ENCODE measurements at regions not wholly inside any gene's neighbourhood (a gene's known extent, or its start where the extent isn't known, plus 50 kb on each side); places are given as distances from the start of the nearest gene placed in this dataset.
"Not testable (repeated sequence)": the region's sequence is repeated elsewhere in the genome, so short reads cannot be mapped to it uniquely, and the experiment has no call there.

DNA sequence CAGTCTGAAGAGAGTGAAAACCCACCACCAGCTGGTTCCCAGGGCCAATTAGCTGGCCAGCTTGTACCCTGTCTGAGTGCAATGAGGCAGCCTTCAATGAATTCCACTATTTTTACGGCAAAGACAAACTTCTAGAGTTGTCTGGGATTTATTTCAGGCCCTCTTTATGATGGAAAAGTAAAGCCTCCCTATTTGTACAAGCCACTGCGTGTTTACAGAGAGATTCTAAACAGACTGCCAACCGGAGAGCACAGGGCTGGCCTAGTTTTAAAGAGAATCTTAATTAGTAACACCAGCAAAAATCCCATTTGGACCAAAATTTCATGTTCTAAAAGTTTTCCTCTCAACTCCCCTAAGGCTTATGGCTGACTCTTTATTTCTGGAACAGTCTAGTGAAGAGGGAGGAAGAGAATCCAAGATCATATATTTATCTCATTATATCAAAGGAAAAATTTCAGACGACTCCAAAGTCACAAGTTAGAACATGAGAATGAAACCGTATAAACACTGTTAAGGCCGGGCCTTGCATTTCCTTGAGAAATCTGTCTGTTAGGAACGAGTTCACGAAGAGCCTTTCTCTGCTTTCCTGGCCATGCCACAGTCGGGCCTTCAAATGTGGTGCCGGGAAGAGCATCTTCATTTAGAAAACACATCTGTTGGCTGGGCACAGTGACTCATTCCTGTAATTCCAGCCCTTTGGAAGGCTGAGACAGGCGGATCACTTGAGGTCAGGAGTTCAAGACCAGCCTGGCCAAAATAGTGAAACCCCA is 724.6 kb upstream of the NRP1 start:
- FAIRE-seq (no peak), DNase-seq (ENCODE audit: insufficient read length, low spot score) (no peak)
- TF ChIP-seq POLR2A (IDR thresholded peaks at IDR 0.05; ENCODE audit: low read depth, low read length) (no peak), TAF1 (IDR thresholded peaks at IDR 0.05; ENCODE audit: low read depth, low read length) (no peak), SPI1 (IDR thresholded peaks at IDR 0.05; ENCODE audit: low read depth, low read length) (no peak), PAX5 (IDR thresholded peaks at IDR 0.05; ENCODE audit: insufficient read depth, low read length, severe bottlenecking) (no peak), POLR2AphosphoS5 (IDR thresholded peaks at IDR 0.05; ENCODE audit: low read depth, low read length) (no peak), POU2F2 (IDR thresholded peaks at IDR 0.05; ENCODE audit: low read depth, low read length) (no peak)

DNA sequence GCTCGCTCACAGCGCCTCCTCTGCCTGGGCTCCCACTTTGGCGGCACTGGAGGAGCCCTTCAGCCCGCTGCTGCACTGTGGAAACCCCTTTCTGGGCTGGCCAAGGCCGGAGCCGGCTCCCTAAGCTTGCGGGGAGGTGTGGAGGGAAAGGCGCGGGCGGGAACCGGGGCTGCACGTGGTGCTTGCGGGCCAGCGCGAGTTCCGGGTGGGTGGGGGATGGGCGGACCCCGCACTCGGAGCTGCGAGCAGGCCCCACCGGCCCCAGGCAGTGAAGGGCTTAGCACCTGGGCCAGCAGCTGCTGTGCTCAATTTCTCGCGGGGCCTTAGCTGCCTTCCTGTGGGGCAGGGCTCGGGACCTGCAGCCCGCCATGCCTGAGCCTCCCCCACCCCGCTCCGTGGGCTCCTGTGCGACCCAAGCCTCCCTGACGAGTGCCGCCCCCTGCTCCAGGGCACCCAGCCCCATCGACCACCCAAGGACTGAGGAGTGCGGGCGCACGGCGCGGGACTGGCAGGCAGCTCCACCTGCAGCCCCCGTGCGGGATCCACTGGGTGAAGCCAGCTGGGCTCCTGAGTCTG is 721.0 kb upstream of the NRP1 start:
- FAIRE-seq; DNase-seq (ENCODE audit: insufficient read length, low spot score): not testable (repeated sequence)

DNA sequence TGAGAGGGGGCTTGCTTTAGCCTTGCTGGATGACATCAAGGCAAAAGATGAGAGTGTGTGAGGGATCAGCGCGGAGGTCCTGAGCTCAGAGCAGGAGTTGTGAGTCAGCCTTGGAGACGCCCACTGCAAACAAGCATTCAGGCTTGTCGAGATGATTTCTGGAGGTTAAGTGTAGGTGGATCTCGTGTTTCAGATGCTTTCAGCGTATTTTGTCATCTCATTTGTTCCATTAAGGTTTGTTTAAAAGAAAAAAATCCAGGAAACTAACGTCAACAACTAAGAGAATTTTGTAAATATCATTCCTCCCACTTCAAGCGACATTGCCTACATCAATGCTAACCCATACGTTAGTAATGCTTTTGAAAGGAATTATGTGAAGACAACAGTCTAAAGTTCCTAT is 715.4 kb upstream of the NRP1 start:
- TF ChIP-seq TAF1 (IDR thresholded peaks at IDR 0.05; ENCODE audit: low read depth, low read length) (no peak), PAX5 (IDR thresholded peaks at IDR 0.05; ENCODE audit: insufficient read depth, low read length, severe bottlenecking) (no peak)
- FAIRE-seq (no peak), DNase-seq (ENCODE audit: insufficient read length, low spot score) (no peak)

DNA sequence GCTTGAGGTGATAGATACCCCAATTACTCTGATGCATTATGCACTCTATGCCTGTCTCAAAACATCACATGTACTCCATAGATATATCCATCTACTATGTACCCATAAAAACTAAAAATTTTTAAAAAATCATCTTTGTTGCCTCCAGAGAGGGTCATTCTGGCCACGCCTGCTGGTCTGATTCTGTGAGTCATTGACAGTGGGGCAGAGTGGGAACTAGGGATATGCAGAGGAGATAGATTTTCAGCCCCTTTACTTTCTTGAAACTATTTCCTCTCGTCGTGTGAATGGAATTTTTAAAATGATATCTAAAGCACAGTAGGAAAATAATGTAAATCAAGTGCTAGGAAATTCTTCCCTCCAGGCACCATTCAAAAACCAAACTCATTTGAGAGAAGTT is 715.0 kb upstream of the NRP1 start:
- DNase-seq (ENCODE audit: insufficient read length, low spot score) (no peak), FAIRE-seq (no peak)
- no peak for TF ChIP-seq SPI1 (IDR thresholded peaks at IDR 0.05; ENCODE audit: low read depth, low read length)
- TF ChIP-seq POU2F2 (IDR thresholded peaks at IDR 0.05; ENCODE audit: low read depth, low read length) = no peak
- no peak for TF ChIP-seq PAX5 (IDR thresholded peaks at IDR 0.05; ENCODE audit: insufficient read depth, low read length, severe bottlenecking)
- no peak for TF ChIP-seq POLR2AphosphoS5 (IDR thresholded peaks at IDR 0.05; ENCODE audit: low read depth, low read length)
- TF ChIP-seq TAF1 (IDR thresholded peaks at IDR 0.05; ENCODE audit: low read depth, low read length) = no peak
- no peak for TF ChIP-seq POLR2A (IDR thresholded peaks at IDR 0.05; ENCODE audit: low read depth, low read length)

DNA sequence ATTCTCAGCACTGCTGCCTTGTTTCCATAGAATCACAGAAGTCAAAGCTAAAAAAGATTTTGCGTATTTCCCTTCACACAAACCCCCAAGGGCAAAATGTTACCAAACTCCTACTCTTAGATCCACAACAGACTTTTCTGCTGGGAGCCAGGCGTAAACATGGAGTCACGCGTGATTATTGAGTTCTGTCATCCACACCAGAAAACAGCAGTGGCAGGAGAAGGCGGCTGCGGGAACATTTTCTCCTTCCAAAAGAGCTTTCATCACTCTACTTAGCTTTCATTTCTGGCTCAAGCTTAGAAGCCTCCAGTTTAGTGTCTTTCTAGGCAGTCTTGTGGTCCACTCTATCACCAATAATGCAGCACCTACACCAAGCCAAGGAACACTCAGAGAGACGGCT is 712.9 kb upstream of the NRP1 start:
- no peak for FAIRE-seq

DNA sequence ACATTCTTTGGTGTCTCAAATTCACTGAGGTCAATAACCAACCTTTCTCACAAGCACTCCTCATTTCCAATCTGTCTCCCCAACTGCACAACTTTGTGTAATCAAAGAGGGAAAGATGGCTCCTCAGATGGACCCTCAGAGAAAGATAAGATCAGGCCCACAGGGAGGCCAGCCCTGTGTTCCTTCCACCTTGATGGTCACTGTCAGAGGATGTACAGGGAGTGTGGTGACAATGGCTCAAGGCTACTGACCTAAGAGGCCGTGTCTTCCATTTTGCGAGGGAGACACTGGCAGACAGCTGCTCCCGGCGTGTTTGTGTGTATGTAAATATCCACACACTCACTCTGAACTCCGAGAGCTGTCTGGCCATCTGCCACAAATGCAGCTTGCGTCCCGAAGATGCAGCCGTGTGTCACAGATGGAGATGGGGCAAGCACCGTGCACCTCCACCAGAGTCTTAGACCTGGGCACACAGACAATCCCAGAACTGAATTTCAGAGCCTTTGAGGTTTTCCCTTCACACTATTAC is 712.1 kb upstream of the NRP1 start:
- DNase-seq (ENCODE audit: insufficient read length, low spot score) = no peak
- TF ChIP-seq SPI1 (IDR thresholded peaks at IDR 0.05; ENCODE audit: low read depth, low read length) (no peak), POLR2A (IDR thresholded peaks at IDR 0.05; ENCODE audit: low read depth, low read length) (no peak), PAX5 (IDR thresholded peaks at IDR 0.05; ENCODE audit: insufficient read depth, low read length, severe bottlenecking) (no peak), TAF1 (IDR thresholded peaks at IDR 0.05; ENCODE audit: low read depth, low read length) (no peak), POLR2AphosphoS5 (IDR thresholded peaks at IDR 0.05; ENCODE audit: low read depth, low read length) (no peak), POU2F2 (IDR thresholded peaks at IDR 0.05; ENCODE audit: low read depth, low read length) (no peak)
- FAIRE-seq = no peak

More for the DNA sequence above, 712.9 kb upstream of the NRP1 start:
- no peak for DNase-seq (ENCODE audit: insufficient read length, low spot score)
- no peak for TF ChIP-seq POLR2AphosphoS5 (IDR thresholded peaks at IDR 0.05; ENCODE audit: low read depth, low read length)
- TF ChIP-seq SPI1 (IDR thresholded peaks at IDR 0.05; ENCODE audit: low read depth, low read length) = no peak
- TF ChIP-seq POLR2A (IDR thresholded peaks at IDR 0.05; ENCODE audit: low read depth, low read length) = no peak
- TF ChIP-seq PAX5 (IDR thresholded peaks at IDR 0.05; ENCODE audit: insufficient read depth, low read length, severe bottlenecking) = no peak
- TF ChIP-seq POU2F2 (IDR thresholded peaks at IDR 0.05; ENCODE audit: low read depth, low read length) = no peak
- TF ChIP-seq TAF1 (IDR thresholded peaks at IDR 0.05; ENCODE audit: low read depth, low read length) = no peak

DNA sequence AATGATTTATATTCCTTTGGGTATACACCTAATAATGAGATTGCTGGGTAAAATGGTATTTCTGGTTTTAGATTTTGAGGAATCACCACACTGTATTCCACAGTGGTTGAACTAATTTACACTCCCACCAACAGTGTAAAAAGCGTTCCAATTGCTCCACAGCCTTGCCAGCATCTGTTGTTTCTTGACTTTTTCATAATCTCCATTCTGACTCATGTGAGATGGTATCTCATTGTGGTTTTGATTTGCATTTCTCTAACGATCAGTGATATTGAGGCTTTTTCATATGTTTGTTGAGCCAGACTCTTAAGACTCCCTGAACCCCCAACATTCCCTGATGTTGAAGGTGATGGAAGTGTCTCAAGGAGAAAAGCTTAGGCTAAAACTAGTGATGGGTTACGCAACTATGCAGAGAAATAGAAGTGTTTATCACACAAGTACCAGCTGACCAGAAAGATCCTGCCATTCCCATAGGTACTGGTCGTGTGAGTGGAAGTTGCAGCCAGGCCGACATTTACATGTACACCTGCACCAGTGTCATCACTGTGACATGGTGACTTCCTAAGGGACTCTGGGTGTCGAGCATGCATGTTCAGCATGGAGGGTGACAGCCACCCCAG is 711.2 kb upstream of the NRP1 start:
- DNase-seq (ENCODE audit: insufficient read length, low spot score) (no peak), FAIRE-seq (no peak)
- TF ChIP-seq TAF1 (IDR thresholded peaks at IDR 0.05; ENCODE audit: low read depth, low read length) (no peak), POLR2AphosphoS5 (IDR thresholded peaks at IDR 0.05; ENCODE audit: low read depth, low read length) (no peak), POLR2A (IDR thresholded peaks at IDR 0.05; ENCODE audit: low read depth, low read length) (no peak), POU2F2 (IDR thresholded peaks at IDR 0.05; ENCODE audit: low read depth, low read length) (no peak), SPI1 (IDR thresholded peaks at IDR 0.05; ENCODE audit: low read depth, low read length) (no peak), PAX5 (IDR thresholded peaks at IDR 0.05; ENCODE audit: insufficient read depth, low read length, severe bottlenecking) (no peak)

DNA sequence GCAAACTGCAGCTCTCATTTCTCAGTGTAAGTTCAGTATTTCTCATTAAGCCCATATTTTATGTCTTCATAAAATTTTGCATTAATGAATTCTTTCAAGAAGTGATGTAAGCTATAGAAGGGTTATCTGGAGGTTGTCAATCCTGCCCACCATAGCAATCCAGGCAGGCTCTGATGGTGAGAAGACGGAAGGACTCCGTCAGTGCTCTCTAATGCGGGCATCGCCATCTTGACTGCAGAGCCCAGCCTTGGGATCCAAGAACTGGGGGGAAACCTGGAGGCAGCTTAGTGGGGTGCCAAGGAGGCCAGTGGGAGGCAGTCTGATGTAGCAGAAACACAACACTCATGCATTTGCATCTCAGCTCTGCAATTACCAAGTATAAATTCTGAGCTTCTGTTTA is 707.4 kb upstream of the NRP1 start:
- DNase-seq (ENCODE audit: insufficient read length, low spot score) (no peak), FAIRE-seq (no peak)
- TF ChIP-seq TAF1 (IDR thresholded peaks at IDR 0.05; ENCODE audit: low read depth, low read length) = no peak
- TF ChIP-seq POLR2A (IDR thresholded peaks at IDR 0.05; ENCODE audit: low read depth, low read length) = no peak
- no peak for TF ChIP-seq PAX5 (IDR thresholded peaks at IDR 0.05; ENCODE audit: insufficient read depth, low read length, severe bottlenecking)
- no peak for TF ChIP-seq POU2F2 (IDR thresholded peaks at IDR 0.05; ENCODE audit: low read depth, low read length)
- no peak for TF ChIP-seq SPI1 (IDR thresholded peaks at IDR 0.05; ENCODE audit: low read depth, low read length)
- TF ChIP-seq POLR2AphosphoS5 (IDR thresholded peaks at IDR 0.05; ENCODE audit: low read depth, low read length) = no peak

DNA sequence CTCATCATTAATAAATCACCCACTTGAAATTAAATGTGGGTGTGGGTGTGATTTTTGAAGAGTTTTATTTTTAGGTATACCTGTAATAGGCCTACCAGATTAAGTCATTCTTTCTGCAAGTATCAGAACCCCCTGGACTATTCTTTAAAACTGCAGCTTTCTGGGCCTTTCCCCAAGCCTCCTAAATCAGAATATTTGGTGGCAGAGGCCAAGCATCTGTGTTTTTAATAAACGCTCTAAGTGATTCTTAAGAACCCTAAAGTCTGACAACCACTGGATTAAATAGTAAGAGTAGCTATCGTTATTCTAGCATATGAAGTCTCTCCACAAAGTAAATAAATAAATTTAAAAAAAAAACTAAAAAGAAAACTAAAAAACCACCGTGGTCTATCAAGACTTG is 703.0 kb upstream of the NRP1 start:
- no peak for TF ChIP-seq PAX5 (IDR thresholded peaks at IDR 0.05; ENCODE audit: insufficient read depth, low read length, severe bottlenecking)
- TF ChIP-seq POLR2A (IDR thresholded peaks at IDR 0.05; ENCODE audit: low read depth, low read length) = no peak
- TF ChIP-seq TAF1 (IDR thresholded peaks at IDR 0.05; ENCODE audit: low read depth, low read length) = no peak
- no peak for TF ChIP-seq POU2F2 (IDR thresholded peaks at IDR 0.05; ENCODE audit: low read depth, low read length)
- TF ChIP-seq SPI1 (IDR thresholded peaks at IDR 0.05; ENCODE audit: low read depth, low read length) = no peak
- no peak for TF ChIP-seq POLR2AphosphoS5 (IDR thresholded peaks at IDR 0.05; ENCODE audit: low read depth, low read length)

DNA sequence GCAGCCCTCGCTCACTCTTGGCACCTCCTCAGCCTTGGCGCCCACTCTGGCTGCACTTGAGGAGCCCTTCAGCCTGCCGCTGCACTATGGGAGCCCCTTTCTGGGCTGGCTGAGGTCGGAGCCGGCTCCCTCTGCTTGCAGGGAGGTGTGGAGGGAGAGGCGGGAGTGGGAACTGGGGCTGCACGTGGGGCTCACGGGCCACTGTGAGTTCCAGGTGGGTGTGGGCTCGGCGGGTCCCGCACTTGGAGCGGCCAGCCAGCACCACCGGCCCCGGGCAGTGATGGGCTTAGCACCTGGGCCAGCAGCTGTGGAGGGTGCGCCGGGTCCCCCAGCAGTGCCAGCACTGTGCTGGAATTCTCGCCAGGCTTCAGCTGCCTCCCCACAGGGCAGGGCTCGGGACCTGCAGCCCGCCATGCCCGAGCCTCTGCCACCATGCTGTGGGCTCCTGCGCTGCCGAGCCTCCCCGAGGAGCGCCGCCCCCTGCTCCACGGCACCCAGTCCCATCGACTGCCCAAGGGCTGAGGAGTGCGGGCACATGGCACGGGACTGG is 700.8 kb upstream of the NRP1 start:
- not testable (repeated sequence) for FAIRE-seq; DNase-seq (ENCODE audit: insufficient read length, low spot score)

More for the DNA sequence above, 703.0 kb upstream of the NRP1 start:
- no peak for FAIRE-seq
- no peak for DNase-seq (ENCODE audit: insufficient read length, low spot score)

All from GM12891 (cell line).